ENCODE measurements at regions not wholly inside any gene's neighbourhood (a gene's known extent, or its start where the extent isn't known, plus 50 kb on each side); places are given as distances from the start of the nearest gene placed in this dataset.

DNA sequence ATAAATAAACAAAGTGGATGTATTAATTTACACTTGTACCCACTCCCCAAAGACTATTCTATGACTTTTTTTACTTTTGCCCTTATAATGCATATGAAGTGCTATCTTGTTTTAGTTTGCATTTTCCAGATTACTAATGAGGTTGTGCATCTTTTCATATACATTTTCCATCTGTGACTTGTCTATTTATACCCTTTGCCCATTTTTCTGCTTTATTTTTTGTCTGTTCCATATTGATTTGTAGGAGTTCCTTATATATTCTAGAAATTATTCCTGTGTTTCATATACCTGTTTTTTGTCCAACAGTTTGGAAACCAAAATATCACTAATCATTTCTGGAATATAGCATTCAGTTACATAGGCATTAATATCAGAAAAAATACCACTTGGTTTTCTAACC lies 54.0 kb upstream of the SLC30A5 start:
- TF ChIP-seq, protein P1, sequence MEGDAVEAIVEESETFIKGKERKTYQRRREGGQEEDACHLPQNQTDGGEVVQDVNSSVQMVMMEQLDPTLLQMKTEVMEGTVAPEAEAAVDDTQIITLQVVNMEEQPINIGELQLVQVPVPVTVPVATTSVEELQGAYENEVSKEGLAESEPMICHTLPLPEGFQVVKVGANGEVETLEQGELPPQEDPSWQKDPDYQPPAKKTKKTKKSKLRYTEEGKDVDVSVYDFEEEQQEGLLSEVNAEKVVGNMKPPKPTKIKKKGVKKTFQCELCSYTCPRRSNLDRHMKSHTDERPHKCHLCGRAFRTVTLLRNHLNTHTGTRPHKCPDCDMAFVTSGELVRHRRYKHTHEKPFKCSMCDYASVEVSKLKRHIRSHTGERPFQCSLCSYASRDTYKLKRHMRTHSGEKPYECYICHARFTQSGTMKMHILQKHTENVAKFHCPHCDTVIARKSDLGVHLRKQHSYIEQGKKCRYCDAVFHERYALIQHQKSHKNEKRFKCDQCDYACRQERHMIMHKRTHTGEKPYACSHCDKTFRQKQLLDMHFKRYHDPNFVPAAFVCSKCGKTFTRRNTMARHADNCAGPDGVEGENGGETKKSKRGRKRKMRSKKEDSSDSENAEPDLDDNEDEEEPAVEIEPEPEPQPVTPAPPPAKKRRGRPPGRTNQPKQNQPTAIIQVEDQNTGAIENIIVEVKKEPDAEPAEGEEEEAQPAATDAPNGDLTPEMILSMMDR (IDR thresholded peaks at IDR 0.05; ENCODE audit: low read depth, low read length) = no peak
- H3K4me3 ChIP-seq (ENCODE audit: low read depth, low read length) = no peak overlapping the region

DNA sequence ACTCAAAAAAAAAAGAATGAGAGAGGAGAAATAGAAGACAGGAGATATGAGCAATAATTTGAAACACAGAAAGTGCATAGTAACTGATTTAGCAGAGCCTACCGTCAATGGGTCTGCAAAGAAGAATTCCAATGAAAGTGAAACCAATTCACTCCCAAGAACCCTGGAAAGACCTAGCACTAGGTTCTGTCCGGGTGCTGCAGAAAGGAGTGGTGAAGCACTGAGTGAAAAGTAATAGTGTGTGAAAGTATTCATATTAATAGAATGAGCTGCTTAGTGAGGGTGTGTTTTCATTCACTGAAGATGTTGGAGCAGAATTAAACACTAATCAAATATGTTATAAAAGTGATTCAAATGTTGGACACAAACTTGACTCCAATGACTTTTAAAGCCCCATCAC lies 51.3 kb upstream of the SLC30A5 start:
- no peak overlapping the region for H3K4me3 ChIP-seq (ENCODE audit: low read depth, low read length)
- TF ChIP-seq, protein P1 (IDR thresholded peaks at IDR 0.05; ENCODE audit: low read depth, low read length) = no peak

DNA sequence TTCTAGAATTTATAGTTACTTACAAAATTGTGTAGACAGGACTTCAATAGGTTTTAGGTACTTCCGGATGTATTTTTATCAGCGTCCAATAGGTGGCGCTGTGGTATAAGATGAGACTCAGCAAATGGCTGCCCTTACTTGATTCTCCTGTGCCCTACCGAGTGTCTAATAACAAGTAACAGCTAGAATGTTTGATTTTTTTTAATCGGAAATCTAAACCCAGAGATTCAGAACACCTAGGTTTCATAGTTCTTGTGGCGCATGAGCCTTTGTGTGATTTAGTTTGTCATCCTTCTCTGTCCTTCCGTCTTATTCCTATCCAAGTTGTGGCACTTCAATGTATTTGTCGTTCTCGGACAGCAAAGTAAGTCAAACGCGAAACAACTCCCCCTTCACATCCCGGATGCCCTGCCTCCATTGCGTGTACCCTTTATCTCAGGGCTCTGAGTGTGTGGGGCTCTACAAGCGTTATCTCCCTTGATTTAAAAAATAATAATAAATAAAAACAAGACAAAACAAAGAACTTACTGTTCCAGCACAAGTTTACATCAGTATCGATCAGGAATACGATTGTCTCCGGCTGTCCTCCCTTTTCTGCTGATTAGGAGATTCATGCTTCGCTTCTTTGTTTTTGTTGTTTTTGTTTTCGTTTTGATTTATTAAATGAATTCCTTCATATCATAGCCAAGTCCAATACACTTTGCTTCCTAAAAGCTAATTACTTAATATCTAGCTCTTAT lies 50.7 kb upstream of the SLC30A5 start:
- peak overlapping the region; percentile 66 for H3K4me3 ChIP-seq (ENCODE audit: low read depth, low read length)
- TF ChIP-seq, protein P1 (IDR thresholded peaks at IDR 0.05; ENCODE audit: low read depth, low read length) = peak; percentile 50; the same call in 1 of the 2 replicates

DNA sequence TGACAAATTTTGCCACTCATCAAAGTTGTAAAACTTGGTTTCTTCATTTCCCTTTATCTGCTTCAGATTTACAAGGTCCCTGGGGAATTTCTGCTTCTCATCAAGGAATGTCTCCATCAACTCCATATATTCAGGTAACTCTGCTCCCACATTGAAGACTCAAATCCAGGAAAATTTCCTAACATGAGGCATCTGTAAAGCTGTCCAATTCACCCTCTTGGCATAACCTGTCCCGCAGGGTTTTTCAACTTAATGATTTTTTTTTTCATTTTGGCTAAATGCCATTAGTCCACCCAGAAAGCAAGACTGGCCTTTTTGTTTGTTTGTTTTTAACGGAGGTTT lies 50.2 kb upstream of the SLC30A5 start:
- H3K4me3 ChIP-seq (ENCODE audit: low read depth, low read length) = peak overlapping the region; percentile 66
- TF ChIP-seq, protein P1 (IDR thresholded peaks at IDR 0.05; ENCODE audit: low read depth, low read length) = no peak
